ENCODE measurements at regions not wholly inside any gene's neighbourhood (a gene's known extent, or its start where the extent isn't known, plus 50 kb on each side); places are given as distances from the start of the nearest gene placed in this dataset.

DNA sequence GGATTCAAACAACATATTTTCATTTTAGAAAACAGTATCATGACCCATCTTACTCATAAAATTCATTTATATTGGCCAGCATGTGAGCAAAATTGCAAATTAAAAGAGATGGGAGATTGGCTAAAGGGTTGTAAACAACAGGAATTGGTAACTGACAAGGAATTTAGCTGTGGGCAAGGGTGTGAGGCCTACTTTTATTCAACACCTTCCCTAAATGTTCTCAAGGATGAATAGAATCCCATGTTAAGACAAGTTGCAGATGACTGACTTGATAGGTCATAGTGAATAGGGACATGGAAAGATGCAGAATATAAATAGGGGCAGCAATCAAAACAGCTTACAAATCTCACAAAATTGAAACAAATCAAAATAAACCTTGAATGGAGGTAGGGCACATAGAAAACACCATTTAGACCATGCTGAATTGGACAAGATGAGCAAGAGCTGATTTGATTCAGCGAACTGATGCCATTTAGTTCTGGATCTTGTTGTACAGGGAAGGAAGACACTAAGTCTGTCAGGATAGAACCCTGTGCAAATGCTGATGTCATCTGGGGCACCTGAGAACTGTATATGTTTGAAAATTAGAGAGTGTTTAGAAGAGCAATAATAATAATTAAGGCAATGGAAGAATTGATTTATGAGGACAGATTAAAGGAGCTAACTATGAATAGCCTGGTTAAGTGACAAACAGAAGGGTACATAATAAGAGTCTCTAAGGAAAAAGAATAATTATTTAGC, 509.7 kb downstream of the ZEB2 start:
- 92% methylated on average over 1 of the region's 1 CpG for WGBS (ENCODE audit: insufficient coverage)
- no peak overlapping the region for H3K4me3 Mint-ChIP-seq
- H3K36me3 ChIP-seq (replicated peaks in 1 of 2; ENCODE audit: control insufficient read depth in 1 of 2, insufficient read depth in 2 of 2, low read length in 2 of 2), result peaks cover 0 to 7% of the 10 kb centered on the region in 2 donors
- TF ChIP-seq, protein P1, sequence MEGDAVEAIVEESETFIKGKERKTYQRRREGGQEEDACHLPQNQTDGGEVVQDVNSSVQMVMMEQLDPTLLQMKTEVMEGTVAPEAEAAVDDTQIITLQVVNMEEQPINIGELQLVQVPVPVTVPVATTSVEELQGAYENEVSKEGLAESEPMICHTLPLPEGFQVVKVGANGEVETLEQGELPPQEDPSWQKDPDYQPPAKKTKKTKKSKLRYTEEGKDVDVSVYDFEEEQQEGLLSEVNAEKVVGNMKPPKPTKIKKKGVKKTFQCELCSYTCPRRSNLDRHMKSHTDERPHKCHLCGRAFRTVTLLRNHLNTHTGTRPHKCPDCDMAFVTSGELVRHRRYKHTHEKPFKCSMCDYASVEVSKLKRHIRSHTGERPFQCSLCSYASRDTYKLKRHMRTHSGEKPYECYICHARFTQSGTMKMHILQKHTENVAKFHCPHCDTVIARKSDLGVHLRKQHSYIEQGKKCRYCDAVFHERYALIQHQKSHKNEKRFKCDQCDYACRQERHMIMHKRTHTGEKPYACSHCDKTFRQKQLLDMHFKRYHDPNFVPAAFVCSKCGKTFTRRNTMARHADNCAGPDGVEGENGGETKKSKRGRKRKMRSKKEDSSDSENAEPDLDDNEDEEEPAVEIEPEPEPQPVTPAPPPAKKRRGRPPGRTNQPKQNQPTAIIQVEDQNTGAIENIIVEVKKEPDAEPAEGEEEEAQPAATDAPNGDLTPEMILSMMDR (IDR thresholded peaks at IDR 0.05), result no peak
- no peak overlapping the region for H3K4me3 ChIP-seq (replicated peaks in 1 of 3; ENCODE audit: low read depth in 2 of 3, low read length in 3 of 3)
- H3K27ac ChIP-seq (ENCODE audit: low read depth in 1 of 2, low read length in 2 of 2), result no peak overlapping the region
- H3K9ac ChIP-seq (ENCODE audit: insufficient read depth, low read length, poor library complexity, severe bottlenecking), result no peak overlapping the region
- H3K4me1 ChIP-seq (ENCODE audit: control insufficient read depth in 1 of 2, insufficient read depth in 2 of 2, low read length in 2 of 2), result no peaks in the 10 kb centered on the region
- no peaks in the 10 kb centered on the region for H3K9me3 ChIP-seq (replicated peaks in 1 of 2; ENCODE audit: control insufficient read depth in 1 of 2, insufficient read depth in 1 of 2, low read length in 2 of 2)
- H3K79me2 ChIP-seq (ENCODE audit: insufficient read depth, low read length), result no peaks in the 10 kb centered on the region
- no peak overlapping the region for H3K27ac Mint-ChIP-seq
- H3K4me2 ChIP-seq (replicated peaks; ENCODE audit: extremely low read depth, low read length, poor library complexity, severe bottlenecking), result no peak overlapping the region
- H3K36me3 Mint-ChIP-seq, result peaks cover 6 to 10% of the 10 kb centered on the region in 2 donors
- H3K4me1 Mint-ChIP-seq, result no peaks in the 10 kb centered on the region
- intact Hi-C loops (cut with micrococcal nuclease), result no loop called here
- no peak overlapping the region for H2AFZ ChIP-seq (ENCODE audit: insufficient read depth, low read depth, low read length, poor library complexity, severe bottlenecking)
- no peaks in the 10 kb centered on the region for H3K27me3 Mint-ChIP-seq (ENCODE audit: low read depth in 3 of 3)
- H4K20me1 ChIP-seq (ENCODE audit: insufficient read depth, low read length), result no peaks in the 10 kb centered on the region
- DNase-seq, result no peak
- H3K27me3 ChIP-seq (ENCODE audit: control insufficient read depth in 2 of 2, insufficient read depth in 2 of 2, low read length in 2 of 2), result no peaks in the 10 kb centered on the region
- peaks cover 0 to 7% (median 0%) of the 10 kb centered on the region in 7 donors for H3K9me3 Mint-ChIP-seq

DNA sequence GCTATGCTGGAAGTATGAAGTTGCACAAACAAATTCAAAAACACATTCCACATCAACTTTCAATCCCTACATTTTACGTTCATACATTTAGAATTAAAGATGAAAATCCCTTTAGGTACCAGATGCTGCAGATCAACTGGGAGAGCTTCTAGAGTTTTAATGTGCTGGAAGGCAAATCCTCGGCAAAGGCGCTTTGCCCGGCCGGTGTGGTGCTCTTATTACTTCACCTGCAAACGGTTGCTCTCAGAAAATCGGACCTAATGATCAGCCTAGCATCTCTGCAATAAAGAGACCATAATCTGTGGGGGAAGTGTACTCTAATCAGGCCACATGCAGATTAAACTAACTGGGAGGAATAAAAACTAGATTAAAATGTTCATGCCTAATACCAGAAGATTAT, 513.8 kb downstream of the ZEB2 start:
- H4K20me1 ChIP-seq (ENCODE audit: insufficient read depth, low read length), result no peaks in the 10 kb centered on the region
- H3K9ac ChIP-seq (ENCODE audit: insufficient read depth, low read length, poor library complexity, severe bottlenecking), result no peak overlapping the region
- no peak overlapping the region for H3K4me3 ChIP-seq (replicated peaks in 1 of 3; ENCODE audit: low read depth in 2 of 3, low read length in 3 of 3)
- H2AFZ ChIP-seq (ENCODE audit: insufficient read depth, low read depth, low read length, poor library complexity, severe bottlenecking), result no peak overlapping the region
- no peaks in the 10 kb centered on the region for H3K79me2 ChIP-seq (ENCODE audit: insufficient read depth, low read length)
- H3K9me3 ChIP-seq (replicated peaks in 1 of 2; ENCODE audit: control insufficient read depth in 1 of 2, insufficient read depth in 1 of 2, low read length in 2 of 2), result no peaks in the 10 kb centered on the region
- no peaks in the 10 kb centered on the region for H3K4me1 Mint-ChIP-seq
- no peaks in the 10 kb centered on the region for H3K4me1 ChIP-seq (ENCODE audit: control insufficient read depth in 1 of 2, insufficient read depth in 2 of 2, low read length in 2 of 2)
- no peak overlapping the region for H3K27ac ChIP-seq (ENCODE audit: low read depth in 1 of 2, low read length in 2 of 2)
- no peaks in the 10 kb centered on the region for H3K27me3 Mint-ChIP-seq (ENCODE audit: low read depth in 3 of 3)
- TF ChIP-seq, protein P1 (IDR thresholded peaks at IDR 0.05), result no peak
- peaks cover 7 to 10% of the 10 kb centered on the region in 2 donors for H3K36me3 Mint-ChIP-seq
- no peaks in the 10 kb centered on the region for H3K27me3 ChIP-seq (ENCODE audit: control insufficient read depth in 2 of 2, insufficient read depth in 2 of 2, low read length in 2 of 2)
- WGBS (ENCODE audit: insufficient coverage), result 100% methylated on average over 4 of the region's 7 CpGs
- no peak overlapping the region for H3K4me3 Mint-ChIP-seq
- H3K27ac Mint-ChIP-seq, result no peak overlapping the region
- H3K4me2 ChIP-seq (replicated peaks; ENCODE audit: extremely low read depth, low read length, poor library complexity, severe bottlenecking), result no peak overlapping the region
- no peak for DNase-seq
- peaks cover 0 to 7% of the 10 kb centered on the region in 2 donors for H3K36me3 ChIP-seq (replicated peaks in 1 of 2; ENCODE audit: control insufficient read depth in 1 of 2, insufficient read depth in 2 of 2, low read length in 2 of 2)
- peaks cover 0 to 7% (median 0%) of the 10 kb centered on the region in 7 donors for H3K9me3 Mint-ChIP-seq
- intact Hi-C loops (cut with micrococcal nuclease), result no loop called here

Data from CD14-positive monocyte (primary cell).